ENCODE measurements at regions not wholly inside any gene's neighbourhood (a gene's known extent, or its start where the extent isn't known, plus 50 kb on each side); places are given as distances from the start of the nearest gene placed in this dataset.
"Not testable (repeated sequence)": the region's sequence is repeated elsewhere in the genome, so short reads cannot be mapped to it uniquely, and the experiment has no call there.

DNA sequence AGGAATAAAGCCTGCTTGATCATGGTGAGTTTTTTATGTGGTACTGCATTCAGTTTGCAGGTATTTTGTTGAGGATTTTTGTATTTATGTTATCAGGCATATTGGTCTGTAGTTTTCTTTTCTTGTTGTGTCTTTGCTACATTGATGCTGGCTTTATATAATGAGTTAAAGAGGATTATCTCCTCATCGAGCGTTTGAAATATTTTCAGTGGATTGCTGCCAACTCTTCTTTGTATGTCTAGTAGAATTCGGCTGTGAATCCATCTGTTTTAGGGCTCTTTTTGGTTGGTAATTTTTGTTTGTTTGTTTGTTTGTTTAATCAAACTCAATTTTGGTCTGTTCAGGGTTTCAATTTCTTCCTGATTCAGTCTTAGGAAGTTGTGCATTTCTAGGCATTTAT is 758.4 kb downstream of the KCNA4 start:
- intact Hi-C loops (cut with micrococcal nuclease), result no loop called here

DNA sequence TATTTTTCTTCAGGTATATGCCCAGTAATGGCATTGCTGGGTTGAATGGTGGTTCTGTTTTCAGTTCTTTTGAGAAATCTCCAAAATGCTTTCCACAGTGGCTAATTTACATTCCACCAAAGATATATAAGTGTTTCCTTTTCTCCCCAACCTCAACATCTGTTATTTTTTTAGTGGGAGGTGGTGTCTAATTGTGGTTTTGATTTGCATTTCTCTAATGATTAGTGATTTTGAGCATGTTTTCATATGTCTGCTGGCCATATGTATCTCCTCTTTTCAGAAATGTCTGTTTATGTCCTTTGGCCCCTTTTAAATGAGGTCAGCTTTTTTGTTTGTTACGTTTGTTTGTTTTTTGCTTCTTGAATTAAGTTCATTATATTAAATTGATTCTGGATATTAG is 760.2 kb downstream of the KCNA4 start:
- intact Hi-C loops (cut with micrococcal nuclease), result no loop called here

DNA sequence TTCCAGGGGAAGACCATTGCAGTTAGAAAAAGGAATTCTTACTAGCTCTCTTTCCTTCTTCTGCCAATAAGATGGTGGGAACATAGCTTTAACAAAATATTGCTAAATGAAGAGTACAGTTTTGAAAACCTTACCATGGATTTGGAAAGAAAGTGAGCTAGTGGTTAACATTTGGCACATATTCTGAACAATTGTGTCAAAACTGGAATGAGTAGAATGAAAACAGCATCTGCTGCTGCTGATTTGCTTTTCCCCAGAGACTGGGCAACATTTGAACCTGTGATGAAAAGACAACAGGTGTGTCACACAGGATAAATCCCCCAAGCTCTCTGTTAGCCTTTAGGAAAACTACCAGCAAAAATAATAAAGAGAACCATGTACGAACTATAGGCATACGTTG is 761.4 kb downstream of the KCNA4 start:
- intact Hi-C loops (cut with micrococcal nuclease), result no loop called here

DNA sequence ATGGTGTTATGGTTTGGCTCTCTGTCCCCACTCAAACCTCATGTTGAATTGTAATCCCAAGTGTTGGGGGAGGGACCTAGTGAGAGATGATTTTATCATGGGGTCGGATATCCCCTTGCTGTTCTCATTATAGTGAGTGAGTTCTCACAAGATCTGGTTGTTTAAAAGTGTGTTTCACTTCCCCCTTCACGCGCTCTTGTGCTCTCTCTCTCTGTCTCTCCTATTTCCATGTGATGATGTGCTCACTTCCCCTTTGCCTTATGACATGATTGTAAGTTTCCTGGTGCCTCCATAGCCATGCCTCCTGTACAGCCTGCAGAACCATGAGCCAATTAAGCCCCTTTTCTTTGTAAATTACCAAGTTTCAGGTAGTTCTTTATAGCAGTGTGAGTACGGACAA is 765.1 kb downstream of the KCNA4 start:
- intact Hi-C loops (cut with micrococcal nuclease), result no loop called here

- intact Hi-C loops (cut with micrococcal nuclease), result no loop called here
Measured at GRCh38 chr11:29249713-29250112, 767.1 kb downstream of the KCNA4 start.

DNA sequence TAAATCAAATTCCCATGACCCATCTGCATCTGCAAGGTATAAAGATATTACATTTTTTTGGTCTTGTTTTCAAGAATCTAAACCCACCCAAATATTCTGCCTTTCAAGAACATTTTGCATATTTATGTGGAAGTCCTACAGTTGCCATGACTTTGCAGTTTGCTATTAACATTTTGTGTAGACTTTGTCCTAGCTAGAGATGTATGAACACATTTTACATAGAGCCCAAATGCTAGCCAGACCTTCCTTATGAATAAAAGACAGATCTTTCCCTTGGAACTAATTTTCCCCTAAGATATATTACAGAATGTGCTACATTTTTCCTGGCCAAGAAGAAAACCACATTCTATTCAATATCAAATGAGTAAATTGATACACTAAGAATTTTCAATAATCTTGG is 772.5 kb downstream of the KCNA4 start:
- intact Hi-C loops (cut with micrococcal nuclease), result no loop called here

GRCh38 chr11:29243616-29244015 is 773.2 kb downstream of the KCNA4 start:
- intact Hi-C loops (cut with micrococcal nuclease), result no loop called here

- intact Hi-C loops (cut with micrococcal nuclease), result no loop called here
Measured at GRCh38 chr11:29231991-29232390, 784.8 kb downstream of the KCNA4 start.

DNA sequence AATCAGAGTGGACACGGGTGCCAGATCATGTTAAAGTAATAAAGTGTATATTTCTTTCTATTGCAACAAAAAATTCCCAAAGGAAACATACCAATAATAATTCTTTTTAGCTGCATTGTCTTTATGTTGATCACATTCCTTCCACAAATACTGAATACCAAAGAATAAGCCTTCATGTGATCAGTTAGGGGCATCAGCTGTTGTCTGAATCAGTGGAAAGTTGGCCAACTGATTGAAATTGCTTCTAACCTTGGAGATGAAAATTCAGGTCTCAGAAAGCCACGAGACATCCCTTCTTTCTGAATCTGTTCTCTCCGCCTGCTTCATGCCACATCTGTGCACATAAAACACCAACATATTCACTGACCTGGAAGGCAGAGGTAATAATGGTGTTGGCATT is 785.2 kb downstream of the KCNA4 start:
- intact Hi-C loops (cut with micrococcal nuclease), result no loop called here

- intact Hi-C loops (cut with micrococcal nuclease), result no loop called here
Measured at GRCh38 chr11:29227811-29228210, 789.0 kb downstream of the KCNA4 start.

DNA sequence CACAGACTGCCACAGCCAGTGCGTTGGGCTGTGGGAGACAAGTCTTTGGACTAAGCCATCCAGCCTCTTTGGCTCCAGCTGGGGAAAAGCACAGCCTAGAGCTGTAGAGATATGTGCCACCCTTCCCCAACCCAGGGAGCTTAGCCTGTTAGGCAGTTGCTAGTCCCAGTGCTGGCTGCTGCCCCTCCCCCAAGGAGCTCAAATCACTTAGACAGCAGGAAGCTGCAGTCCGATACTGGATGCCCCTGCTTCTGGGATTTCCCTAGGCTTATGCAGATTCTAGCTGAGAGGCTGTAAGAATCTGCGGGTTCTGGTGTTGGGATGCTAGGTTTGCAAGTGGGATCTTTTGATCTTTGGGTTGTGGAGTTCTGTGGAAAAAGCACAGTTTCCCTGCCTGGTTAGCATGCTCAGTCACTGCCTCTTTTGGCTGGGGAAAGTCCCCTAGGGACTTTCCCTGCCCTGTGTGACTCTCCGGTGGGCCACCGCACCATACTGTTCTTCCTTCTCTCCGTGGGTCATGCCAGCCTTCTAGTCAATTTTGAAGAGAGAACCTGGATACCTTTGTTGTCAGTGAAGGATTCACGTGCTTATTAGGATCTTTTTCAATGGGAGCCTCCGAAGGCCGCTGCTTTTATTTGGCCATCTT is 792.0 kb downstream of the KCNA4 start:
- intact Hi-C loops (cut with micrococcal nuclease), result no loop called here

DNA sequence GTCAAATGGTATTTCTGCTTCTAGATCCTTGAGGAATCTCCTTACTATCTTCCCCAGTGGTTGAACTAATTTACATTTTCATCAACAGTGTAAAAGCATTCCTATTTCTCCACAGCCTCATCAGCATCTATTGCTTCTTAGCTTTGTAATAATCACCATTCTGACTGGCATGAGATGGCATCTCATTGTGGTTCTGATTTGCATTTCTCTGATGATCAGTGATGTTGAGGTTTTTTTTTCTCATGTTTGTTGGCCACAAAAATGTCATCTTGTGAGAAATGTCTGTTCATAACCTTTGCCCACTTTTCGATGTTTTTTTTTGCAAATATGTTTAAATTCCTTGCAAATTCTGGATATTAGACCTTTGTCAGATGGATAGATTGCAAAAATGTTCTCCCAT is 797.3 kb downstream of the KCNA4 start:
- intact Hi-C loops (cut with micrococcal nuclease), result not testable (repeated sequence)

GRCh38 chr11:29217901-29218300 is 798.9 kb downstream of the KCNA4 start:
- intact Hi-C loops (cut with micrococcal nuclease), result no loop called here

GRCh38 chr11:29214833-29215232 is 802.0 kb downstream of the KCNA4 start:
- intact Hi-C loops (cut with micrococcal nuclease), result no loop called here

DNA sequence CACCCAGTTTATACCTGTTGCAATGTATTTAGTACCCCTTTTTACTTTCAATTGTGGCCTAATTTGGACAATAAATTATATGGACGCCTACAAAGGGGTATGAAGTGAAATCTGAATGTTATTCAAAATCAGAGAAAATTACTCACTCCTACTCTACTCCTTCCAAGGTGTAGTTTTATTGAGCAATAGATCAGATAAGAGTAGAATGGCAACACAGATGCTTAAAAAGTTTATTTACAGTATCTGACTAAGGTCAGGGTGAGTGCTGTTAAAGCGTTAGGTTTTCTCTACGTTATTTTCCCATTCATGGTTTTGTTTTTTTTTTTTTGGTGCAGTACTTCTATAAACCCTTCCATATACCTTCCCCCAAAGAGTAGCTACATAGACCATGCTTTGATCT is 805.6 kb downstream of the KCNA4 start:
- intact Hi-C loops (cut with micrococcal nuclease), result no loop called here

GRCh38 chr11:29210426-29210825 is 806.4 kb downstream of the KCNA4 start:
- intact Hi-C loops (cut with micrococcal nuclease), result no loop called here

DNA sequence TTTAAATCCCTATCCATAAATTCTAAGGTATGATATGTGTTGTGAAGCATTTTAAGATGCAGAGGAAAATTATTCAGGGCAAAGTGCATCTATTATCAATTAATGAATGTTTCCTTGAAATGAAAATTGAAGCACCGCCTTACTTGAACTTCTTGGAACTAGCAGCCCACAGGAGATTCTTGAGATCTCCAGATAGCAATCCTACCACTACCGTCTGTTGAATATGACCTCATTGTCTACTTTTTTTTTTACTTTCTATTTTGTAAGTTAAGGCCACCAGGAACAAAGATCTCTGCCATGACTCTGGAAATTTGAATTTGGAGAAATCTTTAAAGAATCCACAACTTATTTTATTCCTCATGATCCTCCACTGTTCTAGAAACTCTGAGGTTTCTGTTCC is 808.7 kb downstream of the KCNA4 start:
- intact Hi-C loops (cut with micrococcal nuclease), result no loop called here

- intact Hi-C loops (cut with micrococcal nuclease), result no loop called here
Measured at GRCh38 chr11:29200791-29201562, 815.9 kb downstream of the KCNA4 start.

DNA sequence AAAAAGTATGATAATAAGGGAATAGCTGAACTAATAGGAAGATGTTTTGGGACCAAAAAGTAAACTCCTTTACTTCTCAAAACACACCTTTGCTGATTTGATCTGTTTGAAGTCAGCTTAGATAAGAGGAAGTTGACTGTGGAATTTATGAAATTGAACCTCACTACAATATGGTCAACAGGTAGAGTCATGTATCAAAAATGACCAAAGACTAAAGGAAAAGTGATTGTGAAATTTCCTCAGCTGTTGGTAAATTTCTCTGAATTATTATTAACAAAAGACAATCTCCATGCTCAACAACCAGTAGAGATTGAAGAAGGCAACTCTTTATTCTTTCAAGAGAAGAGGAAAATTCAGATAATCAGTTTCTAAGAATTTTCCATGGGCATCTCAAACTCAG is 826.5 kb downstream of the KCNA4 start:
- intact Hi-C loops (cut with micrococcal nuclease), result no loop called here

GRCh38 chr11:29187215-29187614 is 829.6 kb downstream of the KCNA4 start:
- intact Hi-C loops (cut with micrococcal nuclease), result no loop called here

DNA sequence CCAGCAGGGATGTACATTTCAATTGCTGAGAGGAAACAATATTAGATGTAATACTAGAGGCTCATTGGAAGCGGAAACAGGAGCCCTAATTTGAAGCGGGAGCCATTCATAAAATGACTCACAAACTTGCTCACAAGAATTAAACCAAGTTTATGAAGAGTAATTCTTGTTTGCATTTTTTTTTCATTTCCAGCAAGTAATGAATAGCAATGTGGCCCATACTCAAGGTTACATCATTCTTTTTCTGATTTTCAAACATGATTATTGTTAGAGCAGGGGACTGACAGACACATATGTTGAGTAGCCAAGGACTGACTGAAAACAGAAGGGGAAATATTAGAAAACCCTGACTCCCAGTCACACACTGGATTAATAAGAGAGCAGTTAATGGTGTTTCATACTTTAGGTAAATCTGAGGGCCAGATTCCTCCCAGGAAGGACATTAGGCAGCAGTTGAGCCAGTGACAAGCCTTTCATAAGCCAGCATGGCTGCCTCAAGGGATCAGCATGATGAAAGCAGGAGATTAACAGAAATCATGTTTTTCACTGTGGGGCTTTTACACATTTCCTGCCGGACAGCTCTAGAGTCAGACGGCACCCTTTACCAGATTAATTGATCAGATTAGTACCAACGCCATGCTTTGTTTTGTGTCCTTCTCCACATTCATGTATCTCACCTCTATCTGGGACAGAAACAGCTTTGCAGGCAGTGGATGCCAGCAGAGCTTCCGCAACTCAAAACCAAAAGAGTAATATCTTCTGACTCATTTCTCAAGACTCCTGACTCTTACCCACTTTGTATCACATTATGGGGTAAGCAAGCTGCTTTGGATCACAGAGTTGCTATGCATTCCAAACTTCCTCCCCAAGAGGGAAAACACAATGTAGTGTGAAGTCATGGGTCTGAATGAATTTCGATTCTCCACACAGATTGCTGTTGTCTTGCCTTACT is 831.6 kb downstream of the KCNA4 start:
- intact Hi-C loops (cut with micrococcal nuclease), result no loop called here

GRCh38 chr11:29183301-29183700 is 833.5 kb downstream of the KCNA4 start:
- intact Hi-C loops (cut with micrococcal nuclease), result no loop called here
